Activated CD4-positive, CD25-positive, alpha-beta regulatory T cell treated with anti-CD3 and anti-CD28 coated beads, Interleukin-2, amount 50 U/mL, for 24 hours (primary cell): ENCODE measurements at regions not wholly inside any gene's neighbourhood (a gene's known extent, or its start where the extent isn't known, plus 50 kb on each side); places are given as distances from the start of the nearest gene placed in this dataset.
"Not testable (repeated sequence)": the region's sequence is repeated elsewhere in the genome, so short reads cannot be mapped to it uniquely, and the experiment has no call there.

ENCODE experiments used
- ATAC-seq, 2 donors: fragments of 150-1000 bp; cut with Tn5 transposase; one replicate each; pipeline ENCODE4 v1.10.0; 2021; ENCODE audit warnings: mild to moderate bottlenecking in 1 of 2, moderate library complexity in 1 of 2

DNA sequence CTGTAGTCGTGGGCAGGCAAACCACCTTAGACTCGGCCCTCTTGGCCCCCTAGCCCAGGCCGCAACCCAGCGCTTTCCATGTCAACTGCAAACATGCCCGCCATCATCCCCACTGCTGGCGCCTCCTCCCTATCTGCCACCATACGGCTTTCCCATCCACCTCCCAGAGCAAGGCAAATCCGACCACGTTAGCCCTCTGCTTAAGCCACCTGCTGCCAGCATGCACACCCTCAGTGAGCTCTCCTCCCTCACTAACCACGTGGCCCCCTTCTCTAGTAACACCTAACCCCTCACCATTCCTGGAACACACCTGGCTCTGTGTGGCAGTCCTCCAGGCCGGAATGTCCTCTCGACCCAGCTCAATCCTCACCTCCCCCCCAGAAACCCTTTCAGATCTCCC lies 534.8 kb downstream of the TP53TG3F start:
- not testable (repeated sequence) for ATAC-seq

DNA sequence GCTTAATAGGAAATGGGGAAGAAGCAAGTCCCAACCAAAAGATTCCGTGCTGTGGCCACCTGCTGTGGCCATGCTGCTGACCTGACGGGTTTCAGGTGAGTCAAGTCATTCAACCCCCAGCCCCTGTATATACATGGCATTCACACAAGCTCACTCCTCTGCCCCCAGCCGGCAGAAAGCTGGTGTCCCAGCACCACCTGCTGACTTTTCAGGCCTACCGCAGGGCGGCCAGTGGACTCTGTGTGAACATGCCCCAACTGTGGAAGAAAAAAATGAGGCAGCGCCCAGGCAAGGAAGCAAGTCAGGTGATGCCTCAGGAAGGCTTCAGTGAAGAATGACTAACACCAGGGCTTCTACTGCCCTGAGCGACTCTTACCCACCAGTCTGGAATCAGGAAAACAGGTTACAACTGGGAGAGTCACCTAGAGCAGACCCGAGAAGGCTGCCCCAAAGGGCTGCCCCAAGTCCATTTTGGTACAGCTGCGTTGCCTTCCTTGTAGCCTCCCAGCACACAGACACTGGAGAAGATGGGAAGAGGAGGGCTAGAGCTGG lies 536.5 kb downstream of the TP53TG3F start:
- not testable (repeated sequence) for ATAC-seq

DNA sequence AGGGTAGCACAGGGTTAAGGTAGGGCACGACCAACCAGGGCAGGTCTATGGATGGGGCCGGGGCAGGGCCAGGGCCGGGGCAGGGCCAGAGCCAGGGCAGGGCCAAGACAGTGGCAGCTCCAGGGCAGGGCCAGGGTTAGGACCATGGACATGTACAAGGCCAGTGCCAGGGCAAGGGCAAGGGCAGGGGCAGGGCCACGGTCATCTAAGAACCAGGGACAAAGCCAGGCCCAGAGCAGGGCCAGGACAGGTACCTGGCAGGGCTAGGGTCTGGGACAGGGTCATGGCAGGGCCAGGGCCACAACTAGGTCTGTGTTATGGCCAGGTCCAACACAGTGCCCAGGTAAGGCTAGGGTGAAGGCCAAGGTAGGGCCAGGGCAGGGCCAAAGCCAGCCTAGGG lies 541.8 kb downstream of the TP53TG3F start:
- ATAC-seq, result not testable (repeated sequence)

DNA sequence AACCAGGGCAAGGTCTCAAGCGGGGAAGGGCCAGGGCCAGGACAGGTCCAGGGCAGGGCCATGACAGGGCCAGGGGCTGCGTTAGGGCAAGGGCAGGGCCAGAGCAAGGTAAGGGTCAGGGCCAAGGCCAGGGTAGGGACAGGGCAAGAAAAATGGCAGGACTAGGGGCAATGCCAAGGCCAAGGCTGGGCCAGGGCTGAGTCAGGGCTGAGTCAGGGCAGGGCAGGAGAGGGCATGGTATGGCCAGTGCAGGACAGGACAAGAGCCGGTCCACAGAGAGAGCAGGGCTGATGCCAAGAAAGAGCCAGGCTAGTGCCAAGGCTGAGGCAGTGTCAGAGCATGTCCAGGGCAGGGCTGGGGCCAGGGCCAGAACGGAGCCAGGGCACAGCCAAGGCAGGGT lies 542.5 kb downstream of the TP53TG3F start:
- not testable (repeated sequence) for ATAC-seq

DNA sequence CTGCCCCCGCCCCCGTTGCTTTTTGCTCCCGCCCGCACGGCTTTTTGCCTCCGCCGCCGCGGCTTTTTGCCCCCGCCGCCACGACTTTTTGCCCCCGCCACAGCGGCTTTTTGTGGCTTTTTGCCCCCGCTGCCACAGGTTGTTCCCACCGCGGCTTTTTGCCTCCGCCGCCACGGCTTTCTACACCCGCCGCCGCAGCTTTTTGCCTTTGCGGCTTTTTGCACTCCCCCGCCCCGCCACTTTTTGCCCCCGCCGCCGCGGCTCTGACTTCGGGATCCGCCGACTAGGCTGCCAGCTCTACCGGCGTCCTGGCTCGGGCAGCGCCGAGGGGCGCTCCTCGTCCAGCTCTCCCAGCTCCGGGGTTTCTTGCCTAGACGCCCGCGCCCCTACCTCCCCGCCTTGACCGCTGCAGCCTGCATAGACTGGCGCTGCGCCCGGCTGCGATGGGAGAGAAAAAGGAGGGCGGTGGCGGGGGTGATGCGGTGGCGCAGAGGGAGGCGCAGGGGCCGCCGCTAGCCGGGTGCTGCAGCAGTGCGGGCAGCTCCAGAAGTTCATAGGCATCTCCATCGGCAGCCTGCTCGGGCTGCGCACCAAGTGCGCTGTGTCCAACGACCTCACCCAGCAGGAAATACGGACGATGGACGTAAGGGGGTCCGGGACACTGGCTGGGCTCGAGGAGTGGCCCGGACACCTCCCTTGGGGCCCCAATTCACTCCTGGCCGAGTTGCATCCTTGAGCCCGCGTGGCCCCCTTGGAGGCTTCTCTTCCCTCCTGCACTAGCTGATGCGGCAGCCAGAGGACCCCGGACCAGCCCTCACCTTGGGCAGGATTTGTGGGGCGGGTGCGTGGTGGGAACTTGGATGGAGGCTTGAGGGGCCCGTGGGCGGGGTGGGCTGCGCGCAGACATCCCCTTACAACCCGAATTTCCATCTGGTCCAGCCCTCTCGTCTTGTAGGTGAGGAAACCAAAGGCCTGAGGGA lies 555.7 kb downstream of the TP53TG3F start:
- not testable (repeated sequence) for ATAC-seq

DNA sequence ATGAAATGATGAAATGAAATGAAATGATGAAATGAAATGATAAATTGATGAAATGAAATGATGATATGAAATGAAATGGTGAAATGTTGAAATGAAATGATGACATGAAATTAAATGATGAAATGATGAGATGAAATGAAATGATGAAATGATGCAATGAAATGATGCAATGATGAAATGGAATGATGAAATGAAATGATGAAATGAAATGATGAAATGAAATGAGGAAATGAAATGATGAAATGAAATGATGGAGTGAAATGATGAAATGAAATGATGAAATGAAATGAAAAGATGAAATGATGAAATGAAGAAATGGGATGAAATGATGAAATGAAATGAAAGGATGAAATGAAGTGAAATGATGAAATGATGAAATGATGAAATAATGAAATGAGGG lies 558.9 kb downstream of the TP53TG3F start:
- not testable (repeated sequence) for ATAC-seq

DNA sequence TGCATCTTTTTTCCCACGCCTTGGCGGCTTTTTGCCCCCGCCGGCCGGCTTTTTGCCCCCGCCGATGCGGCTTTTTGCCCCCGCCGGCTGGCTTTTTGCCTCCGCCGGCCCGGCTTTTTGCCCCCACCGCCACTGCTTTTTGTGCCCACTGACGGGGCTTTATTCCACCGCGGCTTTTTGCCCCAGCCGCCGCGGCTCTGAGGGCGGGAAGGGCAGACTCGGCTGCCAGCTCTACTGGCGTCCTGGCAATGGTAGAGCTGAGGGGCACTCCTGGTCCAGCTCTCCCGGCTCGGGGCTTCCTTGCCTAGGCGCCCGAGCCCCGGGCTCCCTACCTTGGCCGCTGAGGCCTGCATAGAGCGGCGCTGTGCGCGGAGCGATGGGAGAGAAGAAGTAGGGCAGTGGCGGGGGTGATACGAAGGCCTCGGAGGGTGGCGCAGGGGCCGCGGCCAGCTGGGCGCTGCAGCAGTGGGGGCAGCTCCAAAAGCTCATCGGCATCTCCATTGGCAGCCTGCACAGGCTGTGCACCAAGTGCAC lies 591.4 kb downstream of the TP53TG3F start:
- ATAC-seq, result no peak

DNA sequence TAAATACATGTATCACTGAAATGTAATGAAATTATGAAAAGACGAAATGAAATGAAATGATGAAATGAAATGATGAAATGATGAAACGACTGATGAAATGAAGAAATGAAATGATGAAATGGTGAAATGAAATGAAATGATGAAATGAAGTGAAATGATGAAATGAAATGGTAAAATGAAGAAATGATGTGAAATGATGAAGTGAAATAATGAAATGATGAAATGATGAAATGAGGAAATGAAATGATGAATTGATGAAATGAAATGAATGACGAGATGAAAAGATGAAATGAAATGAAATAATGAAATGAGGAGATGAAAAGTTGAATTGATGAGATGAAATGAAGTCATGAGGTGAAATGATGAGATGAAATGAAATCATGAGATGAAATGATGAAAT lies 594.7 kb downstream of the TP53TG3F start:
- ATAC-seq, result no peak

DNA sequence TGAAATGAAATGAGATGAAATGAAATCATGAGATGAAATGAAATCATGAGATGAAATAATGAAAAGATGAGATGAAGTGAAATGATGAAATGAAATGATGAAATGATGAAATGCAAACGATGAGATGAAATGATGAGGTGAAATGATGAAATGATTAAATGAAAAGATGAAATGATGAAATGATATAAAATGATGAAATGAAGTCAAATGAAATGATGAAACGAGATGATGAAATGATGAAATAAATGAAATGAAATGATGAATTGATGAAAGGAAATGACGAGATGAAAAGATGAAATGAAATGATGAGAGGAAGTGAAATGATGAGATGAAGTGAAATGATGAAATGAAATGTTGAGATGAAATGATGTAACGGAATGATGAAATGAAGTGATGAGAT lies 595.6 kb downstream of the TP53TG3F start:
- no peak for ATAC-seq

DNA sequence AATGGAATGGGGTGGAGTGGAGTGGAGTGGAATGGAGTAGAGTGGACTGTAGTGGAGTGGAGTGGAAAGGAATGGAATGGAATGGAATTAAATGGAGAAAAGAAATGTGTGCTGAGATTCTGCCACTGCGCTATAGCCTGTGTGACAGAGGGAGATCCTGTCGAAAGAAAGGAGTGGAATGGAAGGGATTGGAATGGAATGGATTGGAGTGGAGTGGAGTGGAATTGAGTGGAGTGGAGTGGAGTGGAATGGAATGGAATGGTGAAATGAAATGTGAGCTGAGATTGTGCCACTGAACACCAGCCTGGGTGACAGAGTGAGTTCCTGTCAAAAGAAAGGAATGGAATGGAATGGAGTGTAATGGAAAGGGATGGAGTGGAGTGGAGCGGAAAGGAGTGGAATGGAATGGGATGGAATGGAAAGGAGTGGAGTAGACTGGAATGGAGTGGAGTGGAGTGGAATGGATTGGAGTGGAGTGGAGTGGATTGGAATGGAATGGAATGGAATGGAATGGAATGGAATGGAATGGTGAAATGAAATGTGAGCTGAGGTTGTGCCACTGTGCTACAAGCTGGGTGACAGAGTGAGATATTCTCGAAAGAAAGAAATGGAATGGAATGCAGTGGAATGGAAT lies 603.3 kb downstream of the TP53TG3F start:
- peak in 1 of 2 donors; percentile 25 for ATAC-seq

DNA sequence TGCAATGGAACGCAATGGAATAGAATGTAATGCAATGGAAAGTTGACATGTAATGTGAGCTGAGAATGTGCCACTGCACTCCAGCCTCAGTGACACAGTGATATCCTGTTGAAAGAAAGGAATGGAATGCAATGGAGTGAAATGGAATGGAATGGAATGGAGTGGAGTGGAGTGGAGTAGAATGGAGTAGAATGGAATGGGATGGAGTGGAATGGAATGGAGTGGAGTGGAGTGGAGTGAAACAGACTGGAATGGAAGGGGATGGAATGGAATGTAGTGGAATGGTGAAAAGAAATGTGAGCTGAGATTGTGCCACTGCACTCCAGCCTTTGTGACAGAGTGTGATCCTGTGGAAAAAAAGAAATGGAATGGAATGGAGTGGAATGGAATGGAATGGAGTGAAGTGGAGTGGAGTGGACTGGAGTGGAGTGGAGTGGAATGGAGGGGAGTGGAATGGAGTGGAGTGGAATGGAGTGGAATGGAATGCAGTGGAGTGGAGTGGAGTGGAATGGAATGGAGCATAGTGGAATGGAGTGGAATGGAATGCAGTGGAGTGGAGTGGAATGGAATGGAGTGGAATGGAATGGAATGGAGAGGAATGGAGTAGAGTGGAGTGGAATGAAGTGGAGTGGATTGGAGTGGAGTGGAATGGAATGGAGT lies 604.2 kb downstream of the TP53TG3F start:
- not testable (repeated sequence) for ATAC-seq

DNA sequence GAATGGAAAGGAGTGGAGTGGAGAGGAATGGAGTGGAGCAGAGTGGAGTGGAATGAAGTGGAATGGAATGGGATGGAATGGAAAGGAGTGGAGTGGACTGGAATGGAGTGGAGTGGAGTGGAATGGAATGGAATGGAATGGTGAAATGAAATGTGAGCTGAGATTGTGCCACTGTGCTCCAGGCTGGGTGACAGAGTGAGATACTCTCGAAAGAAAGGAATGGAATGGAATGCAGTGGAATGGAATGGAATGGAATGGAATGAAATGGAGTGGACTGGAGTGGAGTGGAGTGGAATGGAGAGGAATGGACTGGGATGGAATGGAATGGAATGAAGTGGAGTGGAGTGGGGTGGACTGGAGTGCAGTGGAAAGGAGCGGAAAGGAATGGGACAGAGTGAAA lies 605.2 kb downstream of the TP53TG3F start:
- peak in 1 of 2 donors; percentile 17 for ATAC-seq

DNA sequence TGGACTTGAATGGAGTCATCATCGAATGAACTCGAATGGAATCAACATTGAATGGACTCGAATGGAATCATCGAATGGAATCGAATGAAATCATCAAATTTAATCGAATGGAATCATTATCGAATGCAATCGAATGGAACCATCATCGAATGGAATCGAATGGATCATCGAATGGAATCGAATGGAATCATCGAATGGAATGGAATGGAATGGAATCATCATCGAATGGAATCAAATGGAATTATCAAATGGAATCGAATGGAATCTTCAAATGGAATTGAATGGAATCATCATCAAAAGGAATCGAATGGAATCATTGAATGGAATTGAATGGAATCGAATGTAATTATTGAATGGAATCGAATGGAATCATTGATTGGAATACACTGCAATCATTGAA lies 610.3 kb downstream of the TP53TG3F start:
- not testable (repeated sequence) for ATAC-seq

DNA sequence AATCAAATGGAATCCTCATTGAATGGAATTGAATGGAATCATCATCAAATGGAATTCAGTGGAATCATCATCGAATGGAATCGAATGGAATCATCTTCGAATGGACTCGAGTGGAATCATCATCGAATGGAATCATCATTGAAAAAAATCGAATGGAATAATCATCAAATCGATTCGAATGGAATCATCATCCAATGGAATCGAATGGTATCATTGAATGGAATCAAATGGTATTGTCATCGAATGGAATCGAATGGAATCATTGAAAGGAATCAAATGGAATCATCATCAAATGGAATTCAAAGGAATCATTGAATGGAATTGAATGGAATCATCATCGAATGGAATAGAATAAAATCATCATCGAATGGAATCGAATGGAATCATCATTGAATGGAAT lies 619.3 kb downstream of the TP53TG3F start:
- no peak for ATAC-seq

DNA sequence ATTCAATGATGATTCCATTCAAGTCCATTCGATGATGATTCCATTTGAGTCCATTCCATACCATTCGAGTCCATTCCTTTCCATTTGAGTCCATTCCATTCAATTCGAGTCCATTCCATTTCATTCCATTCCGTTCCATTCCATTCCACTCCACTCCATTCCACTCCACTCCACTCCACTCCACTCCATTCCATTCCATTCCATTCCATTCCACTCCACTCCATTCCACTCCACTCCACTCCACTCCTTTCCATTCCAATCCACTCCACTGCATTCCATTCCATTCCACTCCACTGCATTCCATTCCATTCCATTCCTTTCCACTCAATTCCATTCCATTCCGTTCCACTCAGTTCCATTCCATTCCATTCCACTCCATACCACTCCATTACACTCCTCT lies 625.6 kb downstream of the TP53TG3F start:
- not testable (repeated sequence) for ATAC-seq

DNA sequence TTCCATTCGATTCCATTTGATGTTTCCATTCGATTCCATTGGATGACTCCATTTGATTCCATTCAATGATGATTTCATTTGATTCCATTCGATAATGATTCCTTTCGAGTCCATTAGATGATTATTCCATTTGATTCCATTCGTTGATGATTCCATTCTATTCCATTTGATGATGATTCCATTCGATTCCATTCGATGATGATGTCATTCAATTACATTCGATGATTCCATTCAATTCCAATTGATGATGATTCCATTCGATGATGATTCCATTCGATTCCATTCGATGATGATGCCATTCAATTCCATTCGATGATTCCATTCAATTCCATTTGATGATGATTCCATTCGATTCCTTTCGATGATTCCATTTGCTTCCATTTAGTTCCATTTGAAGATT lies 635.6 kb downstream of the TP53TG3F start:
- ATAC-seq, result not testable (repeated sequence)

DNA sequence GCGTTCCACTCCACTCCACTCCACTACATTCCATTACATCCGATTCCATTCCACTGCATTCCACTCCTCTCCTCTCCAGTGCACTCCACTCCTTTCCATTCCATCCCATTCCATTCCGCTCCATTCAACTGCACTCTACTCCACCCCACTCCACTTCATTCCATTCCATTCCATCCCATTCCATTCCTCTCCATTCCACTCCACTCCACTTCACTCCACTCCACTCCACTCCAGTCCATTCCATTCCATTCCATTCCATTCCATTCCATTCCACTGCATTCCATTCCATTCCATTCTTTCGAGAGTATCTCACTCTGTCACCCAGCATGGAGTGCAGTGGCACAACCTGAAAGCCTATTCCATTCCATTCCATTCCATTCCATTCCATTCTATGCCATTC lies 637.5 kb downstream of the TP53TG3F start:
- ATAC-seq, result not testable (repeated sequence)

DNA sequence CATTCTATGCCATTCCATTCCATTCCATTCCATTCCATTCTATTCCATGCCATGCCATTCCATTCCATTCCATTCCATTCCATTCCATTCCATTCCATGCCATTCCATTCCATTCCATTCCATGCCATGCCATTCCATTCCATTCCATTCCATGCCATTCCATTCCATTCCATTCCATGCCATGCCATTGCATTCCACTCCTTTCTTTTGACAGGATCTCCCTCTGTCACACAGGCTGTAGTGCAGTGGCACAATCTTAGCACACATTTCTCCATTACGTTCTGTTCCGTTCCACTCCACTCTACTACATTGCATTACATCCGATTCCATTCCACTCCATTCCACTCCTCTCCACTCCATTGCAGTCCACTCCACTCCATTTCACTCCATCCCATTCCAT lies 637.9 kb downstream of the TP53TG3F start:
- ATAC-seq, result not testable (repeated sequence)

DNA sequence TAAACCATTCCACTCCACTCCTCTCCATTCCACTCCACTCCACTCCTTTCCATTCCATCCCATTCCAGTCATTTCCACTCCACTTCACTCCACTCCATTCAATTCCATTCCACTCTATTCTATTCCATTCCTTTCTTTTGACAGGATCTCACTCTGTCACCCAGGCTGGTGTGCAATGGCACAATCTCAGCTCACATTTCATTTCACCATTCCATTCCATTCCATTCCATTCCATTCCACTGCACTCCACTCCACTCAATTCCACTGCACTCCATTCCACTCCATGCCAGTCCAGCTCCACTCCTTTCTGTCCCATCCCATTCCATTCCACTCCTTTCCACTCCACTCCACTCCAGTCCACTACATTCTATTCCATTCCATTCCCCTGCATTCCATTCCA lies 638.6 kb downstream of the TP53TG3F start:
- not testable (repeated sequence) for ATAC-seq

DNA sequence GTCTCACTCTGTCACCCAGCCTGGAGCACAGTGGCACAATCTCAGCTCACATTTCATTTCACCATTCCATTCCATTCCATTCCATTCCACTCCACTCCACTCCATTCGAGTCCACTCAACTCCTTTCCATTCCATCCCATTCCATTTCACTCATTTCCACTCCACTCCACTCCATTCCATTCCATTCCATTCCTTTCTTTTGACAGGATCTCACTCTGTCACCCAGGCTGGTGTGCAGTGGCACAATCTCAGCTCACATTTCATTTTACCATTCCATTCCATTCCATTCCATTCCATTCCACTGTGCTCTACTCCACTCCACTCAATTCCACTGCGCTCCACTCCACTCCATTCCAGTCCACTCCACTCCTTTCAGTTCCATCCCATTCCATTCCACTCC lies 639.6 kb downstream of the TP53TG3F start:
- ATAC-seq, result not testable (repeated sequence)
